ENCODE measurements at regions not wholly inside any gene's neighbourhood (a gene's known extent, or its start where the extent isn't known, plus 50 kb on each side); places are given as distances from the start of the nearest gene placed in this dataset.

- no peak for DNase-seq
- Mint-ChIP-seq H3K9me3 (ENCODE audit: insufficient read depth) (no peaks in the 10 kb centered on the region), H3K27ac (no peak overlapping the region), H3K4me3 (no peak overlapping the region), H3K4me1 (ENCODE audit: low read depth) (no peaks in the 10 kb centered on the region), H3K27me3 (ENCODE audit: low read depth) (no peaks in the 10 kb centered on the region), H3K36me3 (ENCODE audit: low read depth) (no peaks in the 10 kb centered on the region)
- ATAC-seq: no peak
- ChIA-PET CTCF (no interaction called here), POLR2A (no interaction called here)
These were observed 315.3 kb downstream of the CXCL12 start for GRCh38 chr10:44069573-44069972.

- Mint-ChIP-seq H3K36me3 (ENCODE audit: low read depth) (no peaks in the 10 kb centered on the region), H3K27ac (no peak overlapping the region), H3K9me3 (ENCODE audit: insufficient read depth) (no peaks in the 10 kb centered on the region), H3K27me3 (ENCODE audit: low read depth) (no peaks in the 10 kb centered on the region), H3K4me1 (ENCODE audit: low read depth) (no peaks in the 10 kb centered on the region), H3K4me3 (no peak overlapping the region)
- ChIA-PET POLR2A (no interaction called here), CTCF (no interaction called here)
- no peak for ATAC-seq
- no peak for DNase-seq
These were observed 316.0 kb downstream of the CXCL12 start for GRCh38 chr10:44068716-44069482.

DNA sequence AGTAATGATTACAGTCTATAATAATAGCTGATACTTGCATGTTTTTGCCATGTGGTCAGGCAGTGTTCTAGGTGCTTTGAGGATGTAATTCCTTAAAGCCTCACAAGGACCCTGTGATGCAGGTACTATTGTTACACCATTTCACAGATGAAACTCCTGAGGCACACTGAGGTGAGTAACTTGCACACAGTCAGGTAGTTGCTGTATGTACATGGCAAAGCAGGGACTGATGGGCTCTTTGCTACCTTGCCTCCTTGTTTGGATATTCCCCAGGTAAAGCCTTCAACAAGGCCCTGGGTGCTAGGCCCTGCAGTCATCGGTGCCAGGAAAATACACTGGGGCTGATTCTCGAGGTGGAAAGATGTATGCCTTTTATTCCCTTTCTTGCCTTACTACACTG is 317.5 kb downstream of the CXCL12 start:
- Mint-ChIP-seq H3K9me3 (ENCODE audit: insufficient read depth) (no peaks in the 10 kb centered on the region), H3K4me1 (ENCODE audit: low read depth) (no peaks in the 10 kb centered on the region), H3K27me3 (ENCODE audit: low read depth) (no peaks in the 10 kb centered on the region), H3K4me3 (no peak overlapping the region), H3K36me3 (ENCODE audit: low read depth) (no peaks in the 10 kb centered on the region), H3K27ac (no peak overlapping the region)
- ChIA-PET CTCF (no interaction called here), POLR2A (no interaction called here)
- ATAC-seq (no peak), DNase-seq (no peak)

GRCh38 chr10:44066527-44067255 is 318.2 kb downstream of the CXCL12 start:
- ATAC-seq: no peak
- Mint-ChIP-seq H3K27me3 (ENCODE audit: low read depth) (no peaks in the 10 kb centered on the region), H3K27ac (no peak overlapping the region), H3K4me1 (ENCODE audit: low read depth) (no peaks in the 10 kb centered on the region), H3K4me3 (no peak overlapping the region), H3K36me3 (ENCODE audit: low read depth) (no peaks in the 10 kb centered on the region), H3K9me3 (ENCODE audit: insufficient read depth) (no peaks in the 10 kb centered on the region)
- DNase-seq: no peak
- CTCF ChIA-PET: no interaction called here
- POLR2A ChIA-PET: no interaction called here

- CTCF ChIA-PET: no interaction called here
- no peak overlapping the region for H3K27ac Mint-ChIP-seq
- peaks cover under 1% of the 10 kb centered on the region for H3K27me3 Mint-ChIP-seq (ENCODE audit: low read depth)
- H3K4me3 Mint-ChIP-seq: no peak overlapping the region
- DNase-seq: no peak
- no peak for ATAC-seq
- no peaks in the 10 kb centered on the region for H3K4me1 Mint-ChIP-seq (ENCODE audit: low read depth)
- POLR2A ChIA-PET: no interaction called here
- no peaks in the 10 kb centered on the region for H3K36me3 Mint-ChIP-seq (ENCODE audit: low read depth)
- no peaks in the 10 kb centered on the region for H3K9me3 Mint-ChIP-seq (ENCODE audit: insufficient read depth)
These were observed 318.9 kb downstream of the CXCL12 start for GRCh38 chr10:44065788-44066526.

GRCh38 chr10:44064987-44065787 is 319.7 kb downstream of the CXCL12 start:
- no peak for DNase-seq
- H3K27ac Mint-ChIP-seq: no peak overlapping the region
- H3K4me1 Mint-ChIP-seq (ENCODE audit: low read depth): no peaks in the 10 kb centered on the region
- no peaks in the 10 kb centered on the region for H3K9me3 Mint-ChIP-seq (ENCODE audit: insufficient read depth)
- H3K36me3 Mint-ChIP-seq (ENCODE audit: low read depth): no peaks in the 10 kb centered on the region
- no peak for ATAC-seq
- ChIA-PET CTCF (no interaction called here), POLR2A (no interaction called here)
- no peak overlapping the region for H3K4me3 Mint-ChIP-seq
- peaks cover 5% of the 10 kb centered on the region for H3K27me3 Mint-ChIP-seq (ENCODE audit: low read depth)

GRCh38 chr10:44064317-44064716 is 320.6 kb downstream of the CXCL12 start:
- DNase-seq: no peak
- ChIA-PET CTCF (no interaction called here), POLR2A (no interaction called here)
- Mint-ChIP-seq H3K27me3 (ENCODE audit: low read depth) (peaks cover 5% of the 10 kb centered on the region), H3K27ac (no peak overlapping the region), H3K4me1 (ENCODE audit: low read depth) (no peaks in the 10 kb centered on the region), H3K4me3 (no peak overlapping the region), H3K36me3 (ENCODE audit: low read depth) (no peaks in the 10 kb centered on the region), H3K9me3 (ENCODE audit: insufficient read depth) (no peaks in the 10 kb centered on the region)
- ATAC-seq: no peak

DNA sequence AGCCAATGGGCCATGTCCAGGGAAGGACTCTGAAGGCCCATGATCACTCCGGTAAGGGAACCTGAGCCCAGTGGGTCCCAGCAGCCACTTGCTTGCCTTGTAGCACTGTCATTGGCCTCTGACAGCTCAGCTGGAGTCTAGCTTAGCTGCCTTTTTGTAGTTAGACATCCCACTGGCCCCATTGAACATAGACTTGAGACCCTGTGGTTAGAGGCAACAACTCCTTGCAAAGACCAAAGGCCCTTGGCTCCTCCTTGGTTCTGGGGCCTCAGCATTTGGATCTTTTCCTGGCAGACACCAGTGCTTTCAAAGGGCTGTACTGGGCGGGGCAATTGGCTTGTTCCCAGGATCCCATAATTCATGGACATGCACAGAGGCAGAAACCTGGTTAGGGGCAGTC is 321.2 kb downstream of the CXCL12 start:
- H3K9me3 Mint-ChIP-seq (ENCODE audit: insufficient read depth): no peaks in the 10 kb centered on the region
- H3K4me3 Mint-ChIP-seq: no peak overlapping the region
- ATAC-seq: no peak
- CTCF ChIA-PET: no interaction called here
- H3K4me1 Mint-ChIP-seq (ENCODE audit: low read depth): no peaks in the 10 kb centered on the region
- no peak for DNase-seq
- no peak overlapping the region for H3K27ac Mint-ChIP-seq
- POLR2A ChIA-PET: no interaction called here
- H3K36me3 Mint-ChIP-seq (ENCODE audit: low read depth): no peaks in the 10 kb centered on the region
- H3K27me3 Mint-ChIP-seq (ENCODE audit: low read depth): peaks cover 5% of the 10 kb centered on the region

- no peak for DNase-seq
- Mint-ChIP-seq H3K4me1 (ENCODE audit: low read depth) (no peaks in the 10 kb centered on the region), H3K36me3 (ENCODE audit: low read depth) (no peaks in the 10 kb centered on the region), H3K27ac (no peak overlapping the region), H3K27me3 (ENCODE audit: low read depth) (peaks cover 5% of the 10 kb centered on the region), H3K4me3 (no peak overlapping the region), H3K9me3 (ENCODE audit: insufficient read depth) (no peaks in the 10 kb centered on the region)
- ChIA-PET CTCF (no interaction called here), POLR2A (no interaction called here)
- no peak for ATAC-seq
These were observed 324.2 kb downstream of the CXCL12 start for GRCh38 chr10:44060719-44061118.

DNA sequence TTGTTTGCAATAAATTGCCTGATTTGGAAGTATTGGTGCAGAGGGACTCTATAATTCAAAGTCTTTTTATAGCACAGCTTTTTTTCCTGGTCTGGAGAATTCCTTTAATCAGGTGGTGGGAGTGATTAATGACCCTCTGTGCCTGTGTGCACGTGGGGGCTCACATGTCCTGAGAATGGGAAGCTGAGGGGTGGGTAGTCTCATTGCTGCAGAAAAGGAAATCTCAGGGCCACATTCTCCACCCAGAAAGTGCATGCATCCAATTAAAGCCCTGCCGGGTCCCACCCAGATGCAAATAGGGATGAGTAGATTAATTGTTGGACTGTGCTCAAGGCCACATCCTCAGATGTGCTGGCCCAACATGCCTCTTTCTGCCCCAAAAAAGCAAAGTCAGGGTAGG is 324.7 kb downstream of the CXCL12 start:
- POLR2A ChIA-PET: no interaction called here

DNA sequence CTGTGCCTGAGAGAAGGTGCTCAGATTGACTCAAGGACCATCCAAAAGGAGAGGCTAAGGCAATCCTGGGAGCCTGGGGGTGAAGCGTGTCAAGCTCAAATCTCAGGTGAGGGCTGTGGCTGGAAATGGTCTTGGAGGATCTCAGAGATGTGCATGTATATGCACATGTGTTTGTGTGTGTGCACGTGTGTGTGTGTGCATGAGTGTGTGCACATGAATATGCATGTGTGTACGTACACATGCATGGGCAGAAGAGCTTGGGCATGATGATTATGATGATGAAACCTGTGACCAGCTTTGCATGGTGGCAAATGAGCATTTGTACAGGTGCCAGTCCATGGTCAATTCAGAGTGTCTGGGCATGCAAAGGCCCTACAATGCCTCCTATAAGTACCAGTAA is 326.6 kb downstream of the CXCL12 start:
- H3K4me3 Mint-ChIP-seq: no peak overlapping the region
- no peak for DNase-seq
- ChIA-PET CTCF (no interaction called here), POLR2A (no interaction called here)
- no peak for ATAC-seq
- H3K27ac Mint-ChIP-seq: no peak overlapping the region
- H3K27me3 Mint-ChIP-seq (ENCODE audit: low read depth): peaks cover 5% of the 10 kb centered on the region
- no peaks in the 10 kb centered on the region for H3K4me1 Mint-ChIP-seq (ENCODE audit: low read depth)
- H3K36me3 Mint-ChIP-seq (ENCODE audit: low read depth): no peaks in the 10 kb centered on the region
- H3K9me3 Mint-ChIP-seq (ENCODE audit: insufficient read depth): no peaks in the 10 kb centered on the region

More for the DNA sequence above, 324.7 kb downstream of the CXCL12 start:
- H3K36me3 Mint-ChIP-seq (ENCODE audit: low read depth): no peaks in the 10 kb centered on the region
- H3K27me3 Mint-ChIP-seq (ENCODE audit: low read depth): peaks cover 5% of the 10 kb centered on the region
- no peak overlapping the region for H3K27ac Mint-ChIP-seq
- H3K4me3 Mint-ChIP-seq: no peak overlapping the region
- no peaks in the 10 kb centered on the region for H3K4me1 Mint-ChIP-seq (ENCODE audit: low read depth)
- CTCF ChIA-PET: no interaction called here
- H3K9me3 Mint-ChIP-seq (ENCODE audit: insufficient read depth): no peaks in the 10 kb centered on the region
- ATAC-seq (no peak), DNase-seq (no peak)

Measured in activated CD8-positive, alpha-beta T cell treated with anti-CD3 and anti-CD28 coated beads, Interleukin-2, amount 10 ng/mL, durations not matched to agents 7 days and 5 days (primary cell).